Bronchial epithelial cell (primary cell): ENCODE measurements at regions not wholly inside any gene's neighbourhood (a gene's known extent, or its start where the extent isn't known, plus 50 kb on each side); places are given as distances from the start of the nearest gene placed in this dataset.

ENCODE experiments used
- DNase-seq: peaks from one replicate; pipeline ENCODE4 v3.0.0-alpha.2; 2010; ENCODE audit warnings: low read depth
- FAIRE-seq: peaks from 2 replicates; lab custom pipeline; 2011; peaks lifted over from hg19 to GRCh38; lab: Jason Lieb, UNC
- H3K27me3 ChIP-seq: 2 replicates; pipeline ENCODE4 v1.5.1; 2011; ENCODE audit warnings: low read length; ENCODE audit not compliant: control insufficient read depth, insufficient read depth
- H3K36me3 ChIP-seq: 2 replicates; pipeline ENCODE4 v1.5.1; 2011; ENCODE audit warnings: low read length; ENCODE audit not compliant: control insufficient read depth, insufficient read depth
- H3K4me3 ChIP-seq: 2 replicates; pipeline ENCODE4 v1.5.1; 2011; ENCODE audit warnings: mild to moderate bottlenecking, low read depth, low read length, control low read depth
- TF ChIP-seq, protein P1 (sequence below): IDR thresholded peaks from 2 replicates; pipeline ENCODE4 v1.5.1; 2011; ENCODE audit warnings: mild to moderate bottlenecking, moderate library complexity, low read length, control low read depth, inconsistent platforms; ENCODE audit not compliant: insufficient read depth, severe bottlenecking

- no peak for DNase-seq
- TF ChIP-seq, protein P1, sequence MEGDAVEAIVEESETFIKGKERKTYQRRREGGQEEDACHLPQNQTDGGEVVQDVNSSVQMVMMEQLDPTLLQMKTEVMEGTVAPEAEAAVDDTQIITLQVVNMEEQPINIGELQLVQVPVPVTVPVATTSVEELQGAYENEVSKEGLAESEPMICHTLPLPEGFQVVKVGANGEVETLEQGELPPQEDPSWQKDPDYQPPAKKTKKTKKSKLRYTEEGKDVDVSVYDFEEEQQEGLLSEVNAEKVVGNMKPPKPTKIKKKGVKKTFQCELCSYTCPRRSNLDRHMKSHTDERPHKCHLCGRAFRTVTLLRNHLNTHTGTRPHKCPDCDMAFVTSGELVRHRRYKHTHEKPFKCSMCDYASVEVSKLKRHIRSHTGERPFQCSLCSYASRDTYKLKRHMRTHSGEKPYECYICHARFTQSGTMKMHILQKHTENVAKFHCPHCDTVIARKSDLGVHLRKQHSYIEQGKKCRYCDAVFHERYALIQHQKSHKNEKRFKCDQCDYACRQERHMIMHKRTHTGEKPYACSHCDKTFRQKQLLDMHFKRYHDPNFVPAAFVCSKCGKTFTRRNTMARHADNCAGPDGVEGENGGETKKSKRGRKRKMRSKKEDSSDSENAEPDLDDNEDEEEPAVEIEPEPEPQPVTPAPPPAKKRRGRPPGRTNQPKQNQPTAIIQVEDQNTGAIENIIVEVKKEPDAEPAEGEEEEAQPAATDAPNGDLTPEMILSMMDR: no peak
- no peaks in the 10 kb centered on the region for H3K36me3 ChIP-seq
- no peak for FAIRE-seq
- H3K27me3 ChIP-seq: no peaks in the 10 kb centered on the region
- no peak overlapping the region for H3K4me3 ChIP-seq
These were observed 83.1 kb upstream of the FGF3 start for GRCh38 chr11:69902337-69902736.

DNA sequence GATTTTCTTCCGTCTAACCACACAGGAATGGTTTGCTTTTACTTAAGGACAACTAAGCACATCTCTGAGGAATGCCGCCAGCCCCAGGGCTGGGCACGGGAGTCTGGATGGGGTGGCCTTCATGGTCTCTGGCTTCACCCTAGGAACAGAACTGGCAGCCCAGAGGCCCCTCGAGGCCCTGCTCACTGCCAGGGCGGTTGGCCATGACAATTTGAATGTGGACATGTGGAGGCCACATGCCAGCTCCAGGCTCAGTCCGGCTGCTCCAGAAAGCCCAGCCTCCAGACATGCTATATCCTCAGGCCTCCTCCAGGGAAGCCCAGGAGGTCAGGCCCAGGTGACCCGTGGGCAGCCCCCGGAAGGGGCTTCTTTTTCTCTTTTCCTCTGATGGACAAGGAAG, 84.0 kb upstream of the FGF3 start:
- FAIRE-seq: no peak
- H3K27me3 ChIP-seq: no peaks in the 10 kb centered on the region
- TF ChIP-seq, protein P1: no peak

DNA sequence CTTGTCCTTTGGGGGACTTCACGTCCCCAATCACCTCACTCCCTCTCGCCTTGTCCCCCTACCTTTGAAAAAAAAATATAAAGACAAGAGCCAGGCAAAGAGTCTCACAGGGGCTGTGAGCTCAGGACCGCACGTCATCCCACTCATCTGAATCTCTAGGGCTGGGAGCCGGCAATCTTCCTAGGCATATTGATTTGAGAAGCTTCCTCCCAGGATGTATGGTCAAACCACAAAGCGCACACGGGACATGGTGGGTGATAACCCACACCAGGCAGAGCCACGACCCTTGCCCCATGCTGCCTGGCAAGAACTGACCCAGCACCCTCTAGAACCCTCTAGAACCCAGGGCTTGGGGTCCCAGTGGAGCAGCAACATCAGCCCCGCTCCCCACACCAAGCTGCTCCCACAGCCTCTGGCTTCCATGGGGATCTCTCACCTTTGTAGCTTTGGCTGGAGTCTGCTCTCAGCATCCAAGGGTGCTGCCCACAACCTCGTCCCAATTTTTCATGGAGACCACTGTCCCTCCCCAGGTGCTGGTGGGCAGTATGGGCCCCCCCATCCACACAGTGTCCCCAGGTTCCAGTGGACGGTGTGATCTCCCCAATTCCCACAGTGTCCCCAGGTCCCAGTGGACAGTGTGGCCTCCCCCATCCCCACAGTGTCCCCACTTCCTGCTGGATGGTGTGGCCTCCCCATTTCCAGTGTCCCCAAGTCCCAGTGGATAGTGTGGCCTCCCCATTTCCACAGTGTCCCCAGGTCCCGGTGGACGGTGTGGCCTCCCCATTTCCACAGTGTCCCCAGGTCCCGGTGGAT, 85.2 kb upstream of the FGF3 start:
- Histone ChIP-seq H3K4me3 (no peak overlapping the region), H3K27me3 (peaks cover 2% of the 10 kb centered on the region), H3K36me3 (no peaks in the 10 kb centered on the region)
- FAIRE-seq (no peak), DNase-seq (no peak)
- TF ChIP-seq, protein P1: no peak

More for the DNA sequence above, 84.0 kb upstream of the FGF3 start:
- Histone ChIP-seq H3K36me3 (no peaks in the 10 kb centered on the region), H3K4me3 (no peak overlapping the region)
- DNase-seq: no peak

GRCh38 chr11:69904974-69905535, 85.8 kb upstream of the FGF3 start:
- DNase-seq: no peak
- Histone ChIP-seq H3K4me3 (no peak overlapping the region), H3K36me3 (no peaks in the 10 kb centered on the region), H3K27me3 (peaks cover 4% of the 10 kb centered on the region)
- FAIRE-seq: no peak
- TF ChIP-seq, protein P1: no peak

- no peak for DNase-seq
These were observed 86.6 kb upstream of the FGF3 start for GRCh38 chr11:69905611-69906452.

More at GRCh38 chr11:69905611-69906452, 86.6 kb upstream of the FGF3 start:
- H3K27me3 ChIP-seq: peaks cover 4% of the 10 kb centered on the region
- no peak for FAIRE-seq
- H3K36me3 ChIP-seq: no peaks in the 10 kb centered on the region
- TF ChIP-seq, protein P1: no peak
- no peak overlapping the region for H3K4me3 ChIP-seq
